ENCODE measurements at regions not wholly inside any gene's neighbourhood (a gene's known extent, or its start where the extent isn't known, plus 50 kb on each side); places are given as distances from the start of the nearest gene placed in this dataset.

DNA sequence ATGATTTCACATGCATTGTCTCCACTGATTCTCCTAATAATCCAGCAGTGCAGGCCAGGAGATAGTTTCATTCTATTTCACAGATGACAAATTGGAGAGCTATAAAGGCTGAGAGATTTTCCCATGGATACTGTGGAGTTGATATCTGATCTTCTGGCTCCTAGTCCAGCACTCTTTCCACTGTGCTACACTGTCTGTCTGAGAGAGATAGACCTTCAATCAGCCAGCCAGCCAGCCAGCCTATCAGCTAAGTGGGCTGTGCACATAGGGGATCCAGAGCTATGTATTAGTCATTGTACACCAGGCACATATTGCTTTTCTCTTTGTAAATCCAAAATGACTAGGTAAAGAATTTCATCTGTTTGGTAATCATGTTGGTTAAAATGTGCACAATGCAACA, 91.8 kb upstream of the ATP2B1 start:
- DNase-seq (ENCODE audit: low read depth), result no peak
- no peak overlapping the region for H3K4me3 ChIP-seq (ENCODE audit: low read depth, low read length)
- TF ChIP-seq, protein P1, sequence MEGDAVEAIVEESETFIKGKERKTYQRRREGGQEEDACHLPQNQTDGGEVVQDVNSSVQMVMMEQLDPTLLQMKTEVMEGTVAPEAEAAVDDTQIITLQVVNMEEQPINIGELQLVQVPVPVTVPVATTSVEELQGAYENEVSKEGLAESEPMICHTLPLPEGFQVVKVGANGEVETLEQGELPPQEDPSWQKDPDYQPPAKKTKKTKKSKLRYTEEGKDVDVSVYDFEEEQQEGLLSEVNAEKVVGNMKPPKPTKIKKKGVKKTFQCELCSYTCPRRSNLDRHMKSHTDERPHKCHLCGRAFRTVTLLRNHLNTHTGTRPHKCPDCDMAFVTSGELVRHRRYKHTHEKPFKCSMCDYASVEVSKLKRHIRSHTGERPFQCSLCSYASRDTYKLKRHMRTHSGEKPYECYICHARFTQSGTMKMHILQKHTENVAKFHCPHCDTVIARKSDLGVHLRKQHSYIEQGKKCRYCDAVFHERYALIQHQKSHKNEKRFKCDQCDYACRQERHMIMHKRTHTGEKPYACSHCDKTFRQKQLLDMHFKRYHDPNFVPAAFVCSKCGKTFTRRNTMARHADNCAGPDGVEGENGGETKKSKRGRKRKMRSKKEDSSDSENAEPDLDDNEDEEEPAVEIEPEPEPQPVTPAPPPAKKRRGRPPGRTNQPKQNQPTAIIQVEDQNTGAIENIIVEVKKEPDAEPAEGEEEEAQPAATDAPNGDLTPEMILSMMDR (IDR thresholded peaks at IDR 0.05; ENCODE audit: insufficient read depth, low read depth, low read length), result no peak

DNA sequence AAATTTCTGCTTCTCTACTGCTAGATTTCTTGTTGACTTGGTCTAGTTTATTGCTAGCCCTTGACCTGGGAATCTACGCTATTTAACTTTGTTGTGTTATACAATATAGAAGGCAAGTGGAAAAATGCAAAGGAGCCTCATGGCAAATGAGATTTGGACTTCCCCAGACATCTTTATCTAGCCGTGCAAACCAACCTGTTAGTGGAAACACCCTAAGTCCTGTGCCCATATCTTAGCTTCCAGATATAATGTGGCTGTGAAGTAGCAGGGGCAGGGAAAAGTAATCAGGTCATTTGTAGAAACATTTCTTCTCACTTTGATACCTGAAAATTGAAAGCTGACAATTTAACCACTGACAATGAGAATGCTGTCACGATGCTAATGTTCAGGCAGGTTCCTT, 90.7 kb upstream of the ATP2B1 start:
- TF ChIP-seq, protein P1 (IDR thresholded peaks at IDR 0.05; ENCODE audit: insufficient read depth, low read depth, low read length), result no peak
- no peak for DNase-seq (ENCODE audit: low read depth)
- H3K4me3 ChIP-seq (ENCODE audit: low read depth, low read length), result no peak overlapping the region

DNA sequence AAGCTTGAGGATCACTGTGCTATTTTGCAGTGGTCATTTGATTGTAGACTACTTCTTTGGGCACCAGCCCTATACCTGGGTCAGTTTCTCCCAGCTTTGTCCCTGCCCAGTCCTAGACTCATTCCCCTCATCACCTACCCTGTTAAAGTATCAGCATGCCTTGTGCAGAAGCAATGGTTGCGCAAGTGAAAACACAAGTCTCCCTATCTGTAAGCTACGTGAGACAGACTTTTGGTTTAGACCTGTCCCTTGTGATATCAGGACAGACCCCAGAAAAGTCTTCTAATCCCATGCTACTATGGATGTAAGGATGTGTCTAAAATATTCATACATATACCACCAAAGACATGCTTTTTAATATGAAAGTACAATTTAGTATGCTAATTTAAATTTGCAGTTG, 88.8 kb upstream of the ATP2B1 start:
- H3K4me3 ChIP-seq (ENCODE audit: low read depth, low read length), result no peak overlapping the region
- no peak for DNase-seq (ENCODE audit: low read depth)
- TF ChIP-seq, protein P1 (IDR thresholded peaks at IDR 0.05; ENCODE audit: insufficient read depth, low read depth, low read length), result no peak

DNA sequence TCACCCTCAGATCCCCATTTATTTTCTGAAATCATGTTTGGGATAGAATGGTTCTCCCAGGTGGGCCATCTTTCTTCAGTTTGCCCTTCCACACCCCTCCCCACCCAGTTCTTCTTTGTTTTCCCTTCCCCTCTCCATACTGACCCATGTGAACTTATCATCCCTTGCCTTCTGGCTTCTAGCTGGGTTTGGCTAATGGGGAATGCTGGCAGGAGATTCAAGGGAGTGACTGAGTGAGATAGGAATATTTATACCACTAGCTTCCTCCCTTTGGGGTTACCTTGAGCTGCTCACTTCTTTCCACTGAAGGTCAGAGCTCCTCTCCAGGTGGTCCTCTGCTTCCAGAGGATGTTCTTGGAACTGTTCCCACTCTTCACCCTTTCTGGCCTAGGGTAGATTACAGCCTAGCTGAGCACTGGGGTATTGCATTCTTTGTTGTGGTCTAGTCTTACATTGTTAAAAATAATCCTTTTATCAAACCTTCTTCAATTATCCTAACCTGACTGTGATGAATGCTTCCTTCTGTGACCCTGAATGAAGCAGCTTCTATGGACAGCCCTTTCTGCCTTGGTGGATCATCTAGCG, 88.3 kb upstream of the ATP2B1 start:
- DNase-seq (ENCODE audit: low read depth), result no peak
- H3K4me3 ChIP-seq (ENCODE audit: low read depth, low read length), result no peak overlapping the region
- TF ChIP-seq, protein P1 (IDR thresholded peaks at IDR 0.05; ENCODE audit: insufficient read depth, low read depth, low read length), result no peak

DNA sequence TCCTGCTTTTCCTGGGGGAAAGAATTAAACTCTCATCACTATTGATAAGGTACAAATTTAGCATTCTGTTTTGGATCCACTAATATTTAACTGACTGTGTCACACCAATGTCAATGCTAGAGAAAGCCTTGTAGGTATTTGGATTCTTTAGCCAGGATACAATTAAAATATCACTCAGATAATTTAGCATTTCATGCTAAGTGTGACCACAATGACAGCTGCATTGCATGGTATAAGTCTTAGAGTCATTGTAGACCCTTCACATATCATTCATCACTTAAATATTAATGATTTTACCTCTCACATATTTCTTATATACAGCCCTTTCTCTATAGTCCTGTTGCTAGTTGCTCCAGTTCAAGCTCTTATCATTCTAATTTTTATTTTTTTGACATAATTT, 85.3 kb upstream of the ATP2B1 start:
- H3K4me3 ChIP-seq (ENCODE audit: low read depth, low read length), result no peak overlapping the region
- DNase-seq (ENCODE audit: low read depth), result no peak
- TF ChIP-seq, protein P1 (IDR thresholded peaks at IDR 0.05; ENCODE audit: insufficient read depth, low read depth, low read length), result no peak

DNA sequence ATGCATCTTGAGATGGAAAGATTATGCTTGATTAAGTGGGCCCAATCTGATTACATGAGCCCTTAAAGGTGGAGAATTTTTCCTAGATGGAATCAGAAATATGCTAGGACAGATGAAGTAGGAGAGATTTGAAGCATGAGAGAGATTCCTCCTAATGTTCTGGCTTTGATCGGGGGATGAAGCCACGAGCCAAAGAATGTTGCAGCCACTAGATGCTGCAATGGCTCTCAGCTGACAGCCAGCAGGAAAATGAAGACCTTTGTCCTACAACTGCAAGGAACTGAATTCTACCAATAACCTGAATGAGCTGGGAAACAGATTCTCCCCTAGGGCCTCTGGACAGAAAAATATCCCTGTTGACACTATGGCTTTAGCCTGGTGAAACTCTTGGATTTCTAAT, 82.6 kb upstream of the ATP2B1 start:
- no peak for DNase-seq (ENCODE audit: low read depth)
- no peak overlapping the region for H3K4me3 ChIP-seq (ENCODE audit: low read depth, low read length)
- TF ChIP-seq, protein P1 (IDR thresholded peaks at IDR 0.05; ENCODE audit: insufficient read depth, low read depth, low read length), result no peak

DNA sequence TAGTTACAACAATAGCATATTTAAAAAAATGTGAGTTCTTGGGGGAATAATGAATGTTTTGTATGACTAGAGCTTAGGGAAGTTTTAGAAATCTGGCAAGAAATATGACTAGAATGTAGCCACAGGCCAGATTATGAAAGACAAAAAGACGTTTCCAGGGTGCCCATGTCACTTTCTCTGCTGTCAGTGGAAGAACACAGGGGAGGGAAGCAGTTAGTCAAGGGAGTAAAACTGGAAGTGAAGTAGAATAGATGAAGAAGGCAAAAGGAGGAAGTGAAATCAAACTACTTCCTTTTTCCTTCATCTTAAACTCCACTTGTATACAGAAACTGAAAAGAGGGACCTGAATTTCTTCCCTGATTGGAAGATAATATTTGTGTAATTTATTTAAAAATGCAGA, 81.2 kb upstream of the ATP2B1 start:
- TF ChIP-seq, protein P1 (IDR thresholded peaks at IDR 0.05; ENCODE audit: insufficient read depth, low read depth, low read length), result no peak
- DNase-seq (ENCODE audit: low read depth), result peak; percentile 31

More for the DNA sequence above, 81.2 kb upstream of the ATP2B1 start:
- H3K4me3 ChIP-seq (ENCODE audit: low read depth, low read length), result no peak overlapping the region
